SK-N-SH (cell line): ENCODE measurements at regions not wholly inside any gene's neighbourhood (a gene's known extent, or its start where the extent isn't known, plus 50 kb on each side); places are given as distances from the start of the nearest gene placed in this dataset.

Experiments
- CTCF ChIA-PET: fragments of 300-600, 350-600 bp; formaldehyde crosslinking; extraction: SDS; loops from one replicate; lab custom pipeline; 2021; lab: Yijun Ruan, JAX
- POLR2A ChIA-PET: fragments of 350-600 bp; sonication (Branson Sonifier 250); formaldehyde crosslinking; extraction: SDS; loops from one replicate; lab custom pipeline; 2020; ENCODE audit warnings: antibody characterized with exemption, inconsistent platforms; lab: Yijun Ruan, JAX
- DNase-seq: peaks from one replicate; pipeline ENCODE4 v3.0.0; 2012
- H2AFZ ChIP-seq: fragments of 200-600 bp; sonication (generic); 2 replicates; pipeline ENCODE4 v1.8.1; 2016; ENCODE audit warnings: antibody characterized with exemption, mild to moderate bottlenecking, low read depth
- H3F3A ChIP-seq: fragments of 200-600 bp; sonication (generic); replicated peaks from 2 replicates; pipeline ENCODE3; 2016; ENCODE audit warnings: antibody characterized with exemption, mild to moderate bottlenecking; ENCODE audit not compliant: insufficient read depth
- H3K27ac ChIP-seq, 2 experiments: fragments of 200-500 bp in 1 of 2; fragments of 200-600 bp in 1 of 2; sonication (Bioruptor generic) in 1 of 2; sonication (generic), shearing (Covaris generic) in 1 of 2; 2 replicates each; pipeline versions ENCODE4 v1.5.1 to v1.6.1; 2014 to 2016; ENCODE audit warnings: low read depth in 2 of 2, inconsistent platforms in 1 of 2, low read length in 1 of 2, mild to moderate bottlenecking in 1 of 2, mixed read lengths in 1 of 2
- H3K27me3 ChIP-seq: fragments of 200-600 bp; sonication (generic), shearing (Covaris generic); 2 replicates; pipeline ENCODE4 v1.6.1; 2016; ENCODE audit warnings: mixed run types; ENCODE audit not compliant: insufficient read depth
- H3K36me3 ChIP-seq, 2 experiments: fragments of 200-500 bp in 1 of 2; fragments of 200-600 bp in 1 of 2; sonication (Bioruptor generic) in 1 of 2; sonication (generic) in 1 of 2; replicated peaks in 1 of 2; 2 replicates each; pipeline versions ENCODE3 to v1.5.1; 2014 to 2016; ENCODE audit warnings: low read length in 1 of 2, mild to moderate bottlenecking in 1 of 2; ENCODE audit not compliant: insufficient read depth in 2 of 2, control insufficient read depth in 1 of 2
- H3K4me1 ChIP-seq, 2 experiments: fragments of 200-500 bp in 1 of 2; fragments of 200-600 bp in 1 of 2; sonication (Bioruptor generic) in 1 of 2; sonication (generic), shearing (Covaris generic) in 1 of 2; 2 replicates each; pipeline versions ENCODE4 v1.5.1 to v1.6.1; 2014 to 2016; ENCODE audit warnings: low read depth in 1 of 2, low read length in 1 of 2, mixed run types in 1 of 2; ENCODE audit not compliant: insufficient read depth in 2 of 2, control insufficient read depth in 1 of 2
- H3K4me2 ChIP-seq: fragments of 200-600 bp; sonication (generic), shearing (Covaris generic); 2 replicates; pipeline ENCODE4 v1.6.1; 2017; ENCODE audit warnings: mixed run types
- H3K4me3 ChIP-seq, 2 experiments: fragments of 200-500 bp in 1 of 2; fragments of 200-600 bp in 1 of 2; sonication (Bioruptor generic) in 1 of 2; sonication (generic), shearing (Covaris generic) in 1 of 2; 2 replicates each; pipeline versions ENCODE4 v1.5.1 to v1.8.1; 2014 to 2016; ENCODE audit warnings: low read depth in 2 of 2, inconsistent platforms in 1 of 2, low read length in 1 of 2, mild to moderate bottlenecking in 1 of 2, mixed read lengths in 1 of 2, moderate library complexity in 1 of 2
- H3K79me2 ChIP-seq: fragments of 200-600 bp; sonication (generic); 2 replicates; pipeline ENCODE4 v1.8.1; 2017; ENCODE audit warnings: mild to moderate bottlenecking; ENCODE audit not compliant: insufficient read depth
- H3K9ac ChIP-seq: fragments of 200-600 bp; sonication (generic); 2 replicates; pipeline ENCODE4 v1.6.1; 2017; ENCODE audit warnings: mixed run types
- H3K9me2 ChIP-seq: fragments of 200-600 bp; sonication (generic); 2 replicates; pipeline ENCODE4 v1.6.1; 2017; ENCODE audit warnings: mixed run types
- H3K9me3 ChIP-seq: fragments of 200-600 bp; sonication (generic); 2 replicates; pipeline ENCODE4 v1.6.1; 2017; ENCODE audit warnings: mixed run types, mild to moderate bottlenecking, moderate library complexity
- H4K20me1 ChIP-seq: fragments of 200-600 bp; sonication (generic); 2 replicates; pipeline ENCODE4 v1.6.1; 2017; ENCODE audit warnings: mild to moderate bottlenecking, mixed run types; ENCODE audit not compliant: insufficient read depth
- CHD2 ChIP-seq: fragments of 150-350 bp; IDR thresholded peaks from 2 replicates; pipeline ENCODE4 v1.6.1; 2018; ENCODE audit warnings: low read length; ENCODE audit not compliant: partially characterized antibody
- CTCF ChIP-seq: fragments of 200-600 bp; sonication (generic); IDR thresholded peaks from 2 replicates; pipeline ENCODE4 v1.6.1; 2017; ENCODE audit warnings: antibody characterized with exemption, mild to moderate bottlenecking, moderate library complexity
- EP300 ChIP-seq, 2 experiments: IDR thresholded peaks; 2 replicates each; pipeline versions ENCODE4 v1.4.0 to v1.6.1; 2012; ENCODE audit warnings: borderline replicate concordance in 1 of 2, low read depth in 1 of 2, low read length in 1 of 2
- FOXJ3 ChIP-seq: sonication (generic); formaldehyde crosslinking; IDR thresholded peaks from 2 replicates; pipeline ENCODE4 v1.5.1; 2020; ENCODE audit warnings: mild to moderate bottlenecking, missing genetic modification reagents
- GABPA ChIP-seq: IDR thresholded peaks from 2 replicates; pipeline ENCODE4 v1.4.0; 2012; ENCODE audit warnings: low read depth, mild to moderate bottlenecking
- JUND ChIP-seq: IDR thresholded peaks from 2 replicates; pipeline ENCODE4 v1.4.0; 2012
- MXI1 ChIP-seq: IDR thresholded peaks from 2 replicates; pipeline ENCODE4 v1.6.1; 2012; ENCODE audit warnings: mild to moderate bottlenecking, low read depth, low read length, improper control_type of control experiment
- NFIC ChIP-seq: IDR thresholded peaks from 2 replicates; pipeline ENCODE4 v1.4.0; 2012; ENCODE audit warnings: borderline replicate concordance
- RCOR1 ChIP-seq: fragments of 150-350 bp; IDR thresholded peaks from 2 replicates; pipeline ENCODE4 v1.6.1; 2017; ENCODE audit warnings: antibody characterized with exemption, low read length
- REST ChIP-seq: IDR thresholded peaks from 2 replicates; pipeline ENCODE4 v1.6.1; 2012; ENCODE audit warnings: mild to moderate bottlenecking, low read depth, low read length, moderate library complexity
- USF2 ChIP-seq: fragments of 150-350 bp; IDR thresholded peaks from 2 replicates; pipeline ENCODE4 v1.6.1; 2017; ENCODE audit warnings: antibody characterized with exemption, low read length, low read depth, borderline replicate concordance
- YY1 ChIP-seq: IDR thresholded peaks from 2 replicates; pipeline ENCODE4 v1.4.0; 2012; ENCODE audit warnings: low read depth, mild to moderate bottlenecking
- WGBS: methylation state at CpG from one replicate; pipeline ENCODE4 v1.1.6; 2017; ENCODE audit warnings: low lambda C conversion rate; 5-methylcytosine and 5-hydroxymethylcytosine counted together

GRCh38 chr12:91846466-91847055 lies 299.1 kb downstream of the BTG1 start:
- POLR2A ChIA-PET, result no interaction called here
- no peak overlapping the region for H3K4me2 ChIP-seq
- no peaks in the 10 kb centered on the region for H3K36me3 ChIP-seq
- WGBS, result 57% methylated on average over 1 of the region's 1 CpG
- CTCF ChIA-PET, result interaction anchor here (1.3 to 1.6 kb wide), 2 partner anchors 20 to 34 kb away, joined by 4 read pairs; no protein-coding TSS in a partner anchor
- no peak for DNase-seq
- H3K4me1 ChIP-seq, result no peaks in the 10 kb centered on the region
- no peaks in the 10 kb centered on the region for H4K20me1 ChIP-seq
- H2AFZ ChIP-seq, result 0 out of 2 replicates have a peak overlapping the region, but pooled peaks have one; percentile 18
- H3K79me2 ChIP-seq, result no peaks in the 10 kb centered on the region
- no peak overlapping the region for H3K9ac ChIP-seq
- H3K27ac ChIP-seq, result no peak overlapping the region
- H3F3A ChIP-seq, result no peaks in the 10 kb centered on the region
- no peaks in the 10 kb centered on the region for H3K27me3 ChIP-seq
- TF ChIP-seq USF2 (no peak), NFIC (no peak), JUND (no peak), CTCF (no peak), GABPA (no peak), MXI1 (no peak), REST (no peak), RCOR1 (no peak), YY1 (no peak), FOXJ3 (no peak), CHD2 (no peak), EP300 (IDR thresholded peaks at IDR 0.05; ENCODE audit: borderline replicate concordance in 1 of 2, low read depth in 1 of 2, low read length in 1 of 2) (no peak)
- H3K9me2 ChIP-seq, result no peaks in the 10 kb centered on the region
- H3K4me3 ChIP-seq, result no peak overlapping the region
- no peaks in the 10 kb centered on the region; the same call in 1 of the 2 replicates for H3K9me3 ChIP-seq
